OCI-LY3 (cell line): ENCODE measurements at regions not wholly inside any gene's neighbourhood (a gene's known extent, or its start where the extent isn't known, plus 50 kb on each side); places are given as distances from the start of the nearest gene placed in this dataset.

Source experiments
- EZH2phosphoT487 ChIP-seq: fragments of 200-600 bp; shearing (Covaris generic); IDR thresholded peaks from 2 replicates; pipeline ENCODE4 v1.6.1; 2018; ENCODE audit warnings: antibody characterized with exemption, mixed run types, low read depth
- TF ChIP-seq, protein P1 (sequence below): fragments of 200-600, 300-600 bp; sonication (generic); IDR thresholded peaks from 2 replicates; pipeline ENCODE4 v1.5.1; 2014; ENCODE audit warnings: antibody characterized with exemption, low read length, low read depth

DNA sequence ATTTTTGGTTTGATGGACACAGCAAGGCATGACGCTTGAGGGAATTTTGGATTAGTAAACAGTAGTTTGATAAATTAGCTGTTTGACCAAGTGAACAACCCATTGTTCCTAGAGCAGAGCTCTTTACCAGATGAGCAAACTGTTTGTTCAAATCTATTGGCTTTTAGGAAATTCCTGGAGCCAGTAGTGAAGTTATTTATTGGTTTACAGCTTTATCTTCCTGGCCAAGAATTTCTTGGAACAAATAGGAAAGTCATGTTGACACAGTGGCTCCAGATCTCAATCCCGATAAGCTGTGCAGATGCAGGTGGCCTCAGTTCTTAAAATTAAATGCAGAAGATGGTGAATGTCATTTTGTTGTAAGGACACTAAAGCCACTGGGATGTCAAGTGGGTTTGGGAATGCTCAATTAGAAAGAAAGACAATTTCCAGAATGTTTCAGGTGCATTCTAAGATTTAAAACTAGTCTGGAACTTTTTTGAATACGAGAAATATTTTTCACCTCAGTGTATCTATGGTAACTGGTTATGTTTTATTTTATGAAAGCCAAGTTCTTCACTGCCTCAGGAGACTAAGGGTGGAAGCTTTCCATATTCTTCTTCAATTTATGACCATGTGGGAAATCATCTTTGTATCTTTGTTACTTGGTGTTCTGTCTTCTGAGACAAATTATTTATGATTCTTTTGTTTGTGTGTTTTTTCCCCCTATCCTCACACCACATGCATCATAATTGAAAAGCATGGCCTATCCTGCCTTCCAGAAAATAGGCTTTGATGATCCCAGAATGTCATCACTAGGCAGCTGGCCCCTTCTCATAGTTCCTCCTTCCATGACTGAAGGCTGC, 554.5 kb downstream of the STIM2 start:
- TF ChIP-seq, protein P1, sequence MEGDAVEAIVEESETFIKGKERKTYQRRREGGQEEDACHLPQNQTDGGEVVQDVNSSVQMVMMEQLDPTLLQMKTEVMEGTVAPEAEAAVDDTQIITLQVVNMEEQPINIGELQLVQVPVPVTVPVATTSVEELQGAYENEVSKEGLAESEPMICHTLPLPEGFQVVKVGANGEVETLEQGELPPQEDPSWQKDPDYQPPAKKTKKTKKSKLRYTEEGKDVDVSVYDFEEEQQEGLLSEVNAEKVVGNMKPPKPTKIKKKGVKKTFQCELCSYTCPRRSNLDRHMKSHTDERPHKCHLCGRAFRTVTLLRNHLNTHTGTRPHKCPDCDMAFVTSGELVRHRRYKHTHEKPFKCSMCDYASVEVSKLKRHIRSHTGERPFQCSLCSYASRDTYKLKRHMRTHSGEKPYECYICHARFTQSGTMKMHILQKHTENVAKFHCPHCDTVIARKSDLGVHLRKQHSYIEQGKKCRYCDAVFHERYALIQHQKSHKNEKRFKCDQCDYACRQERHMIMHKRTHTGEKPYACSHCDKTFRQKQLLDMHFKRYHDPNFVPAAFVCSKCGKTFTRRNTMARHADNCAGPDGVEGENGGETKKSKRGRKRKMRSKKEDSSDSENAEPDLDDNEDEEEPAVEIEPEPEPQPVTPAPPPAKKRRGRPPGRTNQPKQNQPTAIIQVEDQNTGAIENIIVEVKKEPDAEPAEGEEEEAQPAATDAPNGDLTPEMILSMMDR = no peak
- TF ChIP-seq EZH2phosphoT487 = no peak
